HEK293T (cell line): ENCODE measurements at regions not wholly inside any gene's neighbourhood (a gene's known extent, or its start where the extent isn't known, plus 50 kb on each side); places are given as distances from the start of the nearest gene placed in this dataset.
"Not testable (repeated sequence)": the region's sequence is repeated elsewhere in the genome, so short reads cannot be mapped to it uniquely, and the experiment has no call there.

Experiments used
- CTCF ChIA-PET: fragments of 350-600 bp; formaldehyde crosslinking; extraction: SDS; loops from one replicate; lab custom pipeline; 2021; ENCODE audit warnings: antibody characterized with exemption, inconsistent platforms; lab: Yijun Ruan, JAX
- POLR2A ChIA-PET: fragments of 350-600 bp; formaldehyde crosslinking; extraction: SDS; loops from one replicate; lab custom pipeline; 2020; ENCODE audit warnings: antibody characterized with exemption, inconsistent platforms; lab: Yijun Ruan, JAX
- DNase-seq: peaks from one replicate; pipeline ENCODE4 v3.0.0; 2012; ENCODE audit warnings: mixed read lengths; ENCODE audit errors: extremely low spot score
- ARNT ChIP-seq: fragments of 450-650 bp; IDR thresholded peaks from 2 replicates; pipeline ENCODE4 v1.6.1; 2017; ENCODE audit warnings: mild to moderate bottlenecking
- BHLHE40 ChIP-seq: fragments of 450-650 bp; IDR thresholded peaks from 2 replicates; pipeline ENCODE4 v1.6.1; 2016; ENCODE audit warnings: mild to moderate bottlenecking, moderate library complexity, borderline replicate concordance
- CTBP1 ChIP-seq: fragments of 450-650 bp; IDR thresholded peaks from 2 replicates; pipeline ENCODE4 v1.6.1; 2016; ENCODE audit warnings: borderline replicate concordance
- ELF4 ChIP-seq: fragments of 450-650 bp; IDR thresholded peaks from 2 replicates; pipeline ENCODE4 v1.6.1; 2017; ENCODE audit warnings: antibody characterized with exemption
- FOXA1 ChIP-seq: fragments of 450-650 bp; IDR thresholded peaks from 2 replicates; pipeline ENCODE4 v1.6.1; 2016; ENCODE audit warnings: mild to moderate bottlenecking
- FOXK2 ChIP-seq: fragments of 450-650 bp; IDR thresholded peaks from 2 replicates; pipeline ENCODE4 v1.6.1; 2016; ENCODE audit warnings: mild to moderate bottlenecking
- FOXM1 ChIP-seq: fragments of 450-650 bp; IDR thresholded peaks from 2 replicates; pipeline ENCODE4 v1.6.1; 2017; ENCODE audit warnings: mild to moderate bottlenecking, borderline replicate concordance
- HDGF ChIP-seq: fragments of 450-650 bp; IDR thresholded peaks from 2 replicates; pipeline ENCODE4 v1.6.1; 2017; ENCODE audit warnings: antibody characterized with exemption, borderline replicate concordance
- L3MBTL2 ChIP-seq: fragments of 450-650 bp; conservative IDR thresholded peaks from 2 replicates; pipeline ENCODE4 v1.6.1; 2016; ENCODE audit warnings: mild to moderate bottlenecking
- LEF1 ChIP-seq: fragments of 450-650 bp; IDR thresholded peaks from 2 replicates; pipeline ENCODE4 v1.6.1; 2017; ENCODE audit warnings: mild to moderate bottlenecking, borderline replicate concordance
- NFRKB ChIP-seq: fragments of 450-650 bp; IDR thresholded peaks from 2 replicates; pipeline ENCODE4 v1.6.1; 2016; ENCODE audit warnings: mild to moderate bottlenecking, moderate library complexity
- SP1 ChIP-seq: fragments of 450-650 bp; IDR thresholded peaks from 2 replicates; pipeline ENCODE4 v1.6.1; 2017
- SUZ12 ChIP-seq: fragments of 450-650 bp; IDR thresholded peaks from 2 replicates; pipeline ENCODE4 v1.6.1; 2016; ENCODE audit warnings: mild to moderate bottlenecking
- TARDBP ChIP-seq: fragments of 450-650 bp; IDR thresholded peaks from 2 replicates; pipeline ENCODE4 v1.6.1; 2016
- ZNF384 ChIP-seq: fragments of 450-650 bp; IDR thresholded peaks from 2 replicates; pipeline ENCODE4 v1.6.1; 2016
- TF ChIP-seq, protein P1 (sequence below): fragments of 450-650 bp; IDR thresholded peaks from 2 replicates; pipeline ENCODE4 v1.6.1; 2016

- no peak for DNase-seq
- POLR2A ChIA-PET, result no interaction called here
- CTCF ChIA-PET, result no interaction called here
- TF ChIP-seq L3MBTL2 (no peak), FOXA1 (no peak), SUZ12 (no peak), BHLHE40 (no peak), SP1 (no peak), TARDBP (no peak), FOXK2 (no peak), FOXM1 (no peak), ZNF384 (no peak)
- TF ChIP-seq, protein P1, sequence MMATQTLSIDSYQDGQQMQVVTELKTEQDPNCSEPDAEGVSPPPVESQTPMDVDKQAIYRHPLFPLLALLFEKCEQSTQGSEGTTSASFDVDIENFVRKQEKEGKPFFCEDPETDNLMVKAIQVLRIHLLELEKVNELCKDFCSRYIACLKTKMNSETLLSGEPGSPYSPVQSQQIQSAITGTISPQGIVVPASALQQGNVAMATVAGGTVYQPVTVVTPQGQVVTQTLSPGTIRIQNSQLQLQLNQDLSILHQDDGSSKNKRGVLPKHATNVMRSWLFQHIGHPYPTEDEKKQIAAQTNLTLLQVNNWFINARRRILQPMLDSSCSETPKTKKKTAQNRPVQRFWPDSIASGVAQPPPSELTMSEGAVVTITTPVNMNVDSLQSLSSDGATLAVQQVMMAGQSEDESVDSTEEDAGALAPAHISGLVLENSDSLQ, result no peak
Observed at GRCh38 chr16:86886651-86887050, 308.3 kb downstream of the FOXL1 start.

DNA sequence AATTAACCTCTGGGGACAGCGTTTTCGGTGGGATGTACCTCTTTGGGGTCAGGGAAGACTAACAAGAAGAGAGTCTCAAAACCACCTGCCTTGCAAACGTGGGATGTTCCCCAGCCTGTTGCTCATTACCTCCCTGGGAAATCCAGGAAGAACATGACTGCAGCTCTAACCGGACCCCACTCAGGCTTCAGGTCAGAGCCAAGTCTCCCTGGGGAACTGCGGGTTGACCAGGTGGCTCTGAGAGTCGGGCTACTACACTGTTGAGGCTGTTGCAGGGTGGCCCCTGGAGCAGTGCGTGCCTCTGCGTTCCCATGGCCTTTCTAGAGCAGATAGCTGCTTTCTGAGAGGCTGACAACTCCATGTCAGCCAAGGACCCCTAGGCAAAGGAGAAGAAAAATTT is 309.1 kb downstream of the FOXL1 start:
- POLR2A ChIA-PET, result no interaction called here
- TF ChIP-seq ELF4 (no peak), L3MBTL2 (no peak)
- no peak for DNase-seq
- CTCF ChIA-PET, result no interaction called here

DNA sequence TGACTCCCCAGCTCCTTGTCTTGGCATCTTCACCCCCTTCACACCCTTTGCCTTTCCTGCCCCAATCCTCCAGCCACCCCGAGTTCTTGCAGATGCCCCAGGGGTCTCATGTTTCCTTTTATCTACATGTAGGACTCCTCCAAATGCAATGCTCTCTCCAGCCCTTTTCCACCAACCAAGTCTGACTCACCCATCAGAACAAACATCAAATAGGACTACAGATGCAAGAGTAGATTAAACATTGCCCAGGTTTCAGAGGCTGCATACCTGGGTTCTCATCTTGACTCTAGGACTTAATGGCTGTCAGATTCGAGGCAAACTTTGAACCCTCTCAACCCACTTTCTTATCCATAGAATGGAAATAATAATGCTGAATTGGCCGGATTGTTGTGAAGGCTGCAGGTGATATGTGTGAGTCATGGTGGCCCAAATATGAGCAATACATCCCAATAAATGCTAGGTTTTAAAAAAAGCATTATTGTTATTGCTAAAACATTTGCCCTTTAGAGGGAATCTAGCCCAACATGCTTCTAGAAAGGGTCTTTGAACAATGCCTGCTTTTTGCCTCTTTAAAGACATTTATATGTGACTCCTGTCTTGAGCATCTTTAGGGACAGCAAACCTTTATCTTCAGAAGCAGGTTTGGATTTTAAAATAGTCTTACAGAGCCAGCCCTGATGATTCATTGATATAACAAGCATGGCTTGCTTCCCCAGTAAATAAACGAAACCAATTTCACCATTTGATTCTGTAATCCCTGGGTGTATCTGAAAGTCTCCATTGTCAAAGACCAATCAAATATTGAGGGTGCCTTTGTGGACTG is 310.1 kb downstream of the FOXL1 start:
- POLR2A ChIA-PET, result no interaction called here
- no peak for DNase-seq
- CTCF ChIA-PET, result no interaction called here

GRCh38 chr16:86889054-86889366 is 310.7 kb downstream of the FOXL1 start:
- POLR2A ChIA-PET, DNase-seq, CTCF ChIA-PET: not testable (repeated sequence)

More for the DNA sequence above, 310.1 kb downstream of the FOXL1 start:
- TF ChIP-seq FOXK2, result no peak
- no peak for TF ChIP-seq SP1

- DNase-seq, result no peak
- no peak for TF ChIP-seq SUZ12
- no peak for TF ChIP-seq LEF1
- TF ChIP-seq, protein P1, result no peak
- TF ChIP-seq BHLHE40, result no peak
- no peak for TF ChIP-seq FOXM1
- no peak for TF ChIP-seq L3MBTL2
- no peak for TF ChIP-seq FOXK2
- ChIA-PET CTCF (no interaction called here), POLR2A (no interaction called here)
Observed at GRCh38 chr16:86889974-86890373, 311.6 kb downstream of the FOXL1 start.

DNA sequence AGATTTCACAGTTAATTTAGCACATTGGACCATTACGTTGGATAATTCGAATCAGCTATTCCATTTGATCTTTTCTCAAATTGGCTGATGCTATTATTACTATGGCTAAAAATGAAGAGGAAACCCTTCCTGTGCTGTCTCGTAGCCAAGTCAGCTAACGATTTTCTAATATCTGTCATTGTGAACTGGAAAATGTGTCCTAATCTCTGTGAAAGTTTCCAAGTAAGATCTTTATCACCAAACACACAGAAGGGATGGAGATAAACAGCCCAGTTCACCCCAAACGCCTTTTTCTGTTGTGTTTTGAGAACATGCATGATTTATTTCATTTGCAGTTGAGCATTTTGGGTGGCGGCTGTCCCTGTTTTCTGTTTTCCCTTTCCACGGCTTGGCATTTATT is 312.8 kb downstream of the FOXL1 start:
- ChIA-PET CTCF (no interaction called here), POLR2A (no interaction called here)
- no peak for TF ChIP-seq TARDBP
- TF ChIP-seq BHLHE40, result no peak
- no peak for TF ChIP-seq LEF1
- no peak for TF ChIP-seq NFRKB
- TF ChIP-seq HDGF, result no peak
- TF ChIP-seq, protein P1, result no peak
- TF ChIP-seq FOXK2, result no peak
- TF ChIP-seq L3MBTL2, result no peak
- no peak for TF ChIP-seq CTBP1
- no peak for TF ChIP-seq ELF4
- TF ChIP-seq ARNT, result no peak
- no peak for DNase-seq

DNA sequence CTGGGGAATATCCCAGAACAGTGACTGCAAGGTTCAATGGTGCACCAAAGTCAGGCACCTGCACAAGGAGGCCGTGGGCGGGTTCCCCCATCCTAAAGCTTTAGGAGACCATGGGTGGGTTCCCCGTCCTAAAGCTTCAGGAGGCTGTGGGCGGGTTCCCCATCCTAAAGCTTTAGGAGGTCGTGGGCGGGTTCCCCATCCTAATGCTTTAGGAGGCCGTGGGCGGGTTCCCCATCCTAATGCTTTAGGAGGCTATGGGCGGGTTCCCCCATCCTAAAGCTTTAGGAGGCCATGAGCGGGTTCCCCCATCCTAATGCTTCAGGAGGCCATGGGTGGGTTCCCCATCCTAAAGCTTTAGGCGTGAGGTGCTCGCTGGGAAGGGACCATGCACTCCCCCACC is 313.3 kb downstream of the FOXL1 start:
- DNase-seq, result no peak
- CTCF ChIA-PET, result no interaction called here

More for the DNA sequence above, 313.3 kb downstream of the FOXL1 start:
- POLR2A ChIA-PET, result no interaction called here
- no peak for TF ChIP-seq FOXM1
- TF ChIP-seq FOXA1, result no peak
- TF ChIP-seq NFRKB, result no peak
- no peak for TF ChIP-seq HDGF
- TF ChIP-seq LEF1, result no peak
- TF ChIP-seq, protein P1, result no peak
- TF ChIP-seq TARDBP, result no peak
- TF ChIP-seq CTBP1, result no peak
- TF ChIP-seq BHLHE40, result no peak
- no peak for TF ChIP-seq SUZ12
- no peak for TF ChIP-seq ZNF384
- TF ChIP-seq SP1, result no peak
- no peak for TF ChIP-seq ELF4
- no peak for TF ChIP-seq L3MBTL2
- no peak for TF ChIP-seq FOXK2
- TF ChIP-seq ARNT, result no peak
